Epidermal melanocyte (primary cell): ENCODE measurements at regions not wholly inside any gene's neighbourhood (a gene's known extent, or its start where the extent isn't known, plus 50 kb on each side); places are given as distances from the start of the nearest gene placed in this dataset.

Experiments used
- DNase-seq: peaks from one replicate; pipeline ENCODE4 v3.0.0; 2011; ENCODE audit warnings: low spot score; ENCODE audit not compliant: insufficient read length

DNA sequence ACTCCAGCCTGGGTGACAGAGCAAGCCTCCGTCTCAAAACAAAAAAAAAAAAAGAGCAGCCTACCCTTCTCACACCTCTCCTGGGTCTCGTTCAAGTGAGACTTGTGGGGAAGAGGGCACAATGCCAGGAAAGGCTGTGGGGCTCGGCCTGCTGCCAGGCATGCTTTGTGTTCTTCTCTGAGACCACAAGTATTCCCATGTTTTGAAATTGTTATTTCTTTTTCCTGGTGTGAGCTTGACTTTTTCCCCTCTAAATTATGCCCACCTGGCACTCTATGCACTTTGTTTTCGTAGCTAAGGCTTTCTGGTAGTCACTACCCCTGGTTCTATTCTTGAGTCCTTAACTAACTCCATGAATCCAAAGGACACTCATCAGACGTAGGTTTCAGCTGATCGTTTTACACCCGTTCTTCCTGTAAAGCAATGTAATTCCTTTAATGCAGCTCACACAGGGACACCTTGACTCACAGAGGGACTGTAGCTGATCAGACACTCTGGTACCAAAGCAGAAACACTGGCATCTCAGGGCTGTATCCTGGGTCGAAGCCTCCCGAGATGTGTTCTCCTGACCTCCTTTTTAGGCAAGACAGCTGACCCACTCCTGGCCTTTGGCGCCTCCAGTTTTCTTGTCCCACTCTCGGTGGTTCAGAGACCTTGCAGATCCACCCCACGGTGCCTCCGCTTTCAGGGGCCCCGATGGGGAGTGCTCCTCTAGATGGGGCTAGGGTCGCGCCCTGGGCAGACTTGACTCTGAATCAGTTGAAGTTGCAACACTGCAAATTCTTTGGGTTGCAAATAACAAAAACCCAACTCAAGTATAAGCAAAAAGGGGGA is 193.3 kb upstream of the AGAP1 start:
- DNase-seq, result no peak

GRCh38 chr2:235301202-235302076 is 192.4 kb upstream of the AGAP1 start:
- no peak for DNase-seq

DNA sequence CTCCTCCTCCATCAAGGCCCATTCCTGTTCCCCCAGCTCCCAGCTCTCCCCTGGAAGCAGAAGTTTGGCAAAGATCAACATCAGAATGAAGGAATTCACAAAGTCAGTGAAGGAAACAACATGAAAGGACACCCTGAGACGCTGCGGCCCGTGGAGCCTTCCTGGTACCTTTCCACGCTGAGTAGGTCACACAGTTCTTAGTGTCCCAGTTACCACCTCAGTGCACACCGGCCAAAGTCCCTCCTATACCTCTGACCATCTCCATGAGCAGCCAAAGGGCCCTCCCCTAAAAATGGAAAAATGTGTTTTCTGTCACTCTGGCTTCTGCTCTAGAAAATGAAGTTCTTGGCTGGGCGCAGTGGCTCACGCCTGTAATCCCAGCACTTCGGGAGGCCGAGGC is 191.6 kb upstream of the AGAP1 start:
- no peak for DNase-seq

DNA sequence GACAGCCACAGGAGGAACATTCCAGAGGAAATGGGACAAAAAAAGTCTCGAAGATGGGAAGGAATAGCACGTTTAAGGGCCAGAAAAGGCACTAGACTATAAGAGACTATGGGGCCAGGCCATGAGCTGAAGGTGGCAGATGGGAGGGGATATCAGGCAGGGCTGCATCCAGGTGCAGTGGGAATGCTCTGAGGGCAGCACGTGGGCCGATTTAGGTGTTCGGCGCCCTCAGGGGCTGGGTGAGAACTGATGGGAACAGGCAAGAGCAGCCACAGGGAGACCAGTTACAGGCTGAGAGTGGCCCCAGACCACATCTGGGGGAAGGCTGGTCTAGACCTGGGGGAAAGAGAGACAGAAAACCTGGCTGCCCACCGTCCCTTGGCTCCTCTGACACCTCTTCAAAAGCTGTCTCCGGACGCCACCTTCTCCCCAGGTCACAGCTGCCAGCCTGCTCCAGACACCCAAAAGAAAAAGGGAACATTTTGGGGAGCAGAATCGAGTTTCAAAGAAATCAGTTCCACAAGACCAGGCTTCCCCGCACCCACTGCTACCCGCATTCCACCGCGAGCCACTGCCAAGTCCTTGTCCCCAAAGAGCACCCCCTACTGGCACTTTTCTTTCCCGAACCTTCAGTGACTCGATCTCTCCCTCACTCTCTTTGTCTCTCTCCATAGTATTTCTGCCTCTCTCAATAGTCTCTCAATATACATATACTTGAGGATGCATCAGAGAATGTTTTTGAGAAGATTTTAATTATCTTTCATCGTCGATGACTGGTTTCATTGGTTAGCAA is 190.1 kb upstream of the AGAP1 start:
- no peak for DNase-seq

DNA sequence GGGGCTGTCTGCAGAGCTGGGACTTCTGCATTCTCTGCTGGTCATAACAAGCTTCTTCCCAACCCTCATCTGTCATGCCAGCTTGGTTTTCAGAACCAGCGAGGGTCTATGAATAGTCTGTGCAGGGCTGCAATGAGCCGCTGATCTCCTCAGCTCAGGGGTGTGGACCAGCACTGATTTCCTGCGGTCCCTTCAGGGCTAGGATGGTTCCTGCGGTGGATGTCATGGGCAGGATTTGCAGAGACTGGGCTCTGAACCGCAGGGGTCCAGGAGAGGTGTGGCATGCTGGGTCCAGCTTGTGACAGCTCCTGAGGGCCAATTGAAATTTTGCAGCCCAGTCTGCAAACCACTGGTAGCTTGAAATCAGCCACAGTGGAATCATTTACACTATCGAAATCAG is 188.2 kb upstream of the AGAP1 start:
- DNase-seq, result no peak

GRCh38 chr2:235311044-235311443 is 182.8 kb upstream of the AGAP1 start:
- no peak for DNase-seq

DNA sequence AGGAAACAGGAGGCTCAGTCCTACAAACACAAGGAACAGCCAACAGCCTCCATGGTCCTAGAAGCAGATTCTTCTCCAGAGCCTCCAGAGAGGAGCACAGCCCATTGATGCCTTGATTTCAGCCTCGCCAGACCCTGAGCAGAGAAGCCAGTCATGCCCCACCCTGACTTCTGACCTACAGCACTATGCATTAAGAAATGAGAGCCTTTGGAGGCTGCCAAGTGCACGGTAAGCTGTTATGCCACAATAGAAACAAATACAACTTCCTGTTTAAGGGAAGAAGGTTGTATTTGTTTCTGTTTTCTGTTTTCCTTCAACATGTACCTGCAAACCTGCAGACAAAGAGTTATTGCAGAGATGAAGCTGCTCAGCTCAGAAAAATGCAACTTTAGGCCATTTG is 181.3 kb upstream of the AGAP1 start:
- no peak for DNase-seq

- no peak for DNase-seq
Observed at GRCh38 chr2:235314371-235314930, 179.4 kb upstream of the AGAP1 start.

DNA sequence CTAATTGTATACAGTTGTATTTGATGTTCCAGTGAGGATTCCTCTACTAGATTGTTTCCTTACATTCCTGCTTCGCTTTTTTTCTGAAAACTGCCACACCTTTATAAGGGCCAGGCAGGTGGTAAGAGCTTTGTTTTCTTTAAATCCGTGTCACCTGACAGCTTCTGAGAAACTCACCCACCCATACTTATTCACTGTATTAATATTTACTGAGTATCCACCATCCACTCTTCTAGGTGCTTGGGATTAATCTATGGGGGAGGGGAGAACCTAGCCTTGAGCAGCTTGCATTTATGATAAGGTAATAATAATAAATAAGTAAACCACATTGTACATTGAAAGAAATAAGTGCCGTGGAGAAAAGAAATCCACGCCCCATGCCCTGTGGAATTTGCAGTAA is 174.7 kb upstream of the AGAP1 start:
- DNase-seq, result no peak

- DNase-seq, result no peak
Observed at GRCh38 chr2:235320326-235320725, 173.5 kb upstream of the AGAP1 start.

DNA sequence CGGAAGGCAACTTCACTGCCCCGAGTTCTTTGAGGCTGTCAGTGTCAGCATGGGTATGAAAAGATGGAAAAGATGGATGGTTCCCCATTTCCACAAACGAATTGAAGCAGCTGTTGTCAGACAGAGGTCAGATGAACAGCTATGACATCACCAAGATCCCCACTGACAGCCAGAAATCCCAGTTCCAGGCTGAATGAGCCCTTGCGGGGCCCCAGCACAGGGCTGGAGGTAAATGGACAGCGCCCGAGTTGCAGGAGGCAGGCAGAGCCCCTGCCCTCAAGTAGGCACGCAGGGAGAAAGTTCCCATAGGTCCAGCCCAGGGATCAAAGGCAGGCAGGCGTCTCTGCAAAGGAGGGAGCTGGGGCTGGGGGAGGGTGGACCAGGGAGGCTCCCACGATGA is 169.5 kb upstream of the AGAP1 start:
- DNase-seq, result no peak

GRCh38 chr2:235325151-235325550 is 168.7 kb upstream of the AGAP1 start:
- no peak for DNase-seq

DNA sequence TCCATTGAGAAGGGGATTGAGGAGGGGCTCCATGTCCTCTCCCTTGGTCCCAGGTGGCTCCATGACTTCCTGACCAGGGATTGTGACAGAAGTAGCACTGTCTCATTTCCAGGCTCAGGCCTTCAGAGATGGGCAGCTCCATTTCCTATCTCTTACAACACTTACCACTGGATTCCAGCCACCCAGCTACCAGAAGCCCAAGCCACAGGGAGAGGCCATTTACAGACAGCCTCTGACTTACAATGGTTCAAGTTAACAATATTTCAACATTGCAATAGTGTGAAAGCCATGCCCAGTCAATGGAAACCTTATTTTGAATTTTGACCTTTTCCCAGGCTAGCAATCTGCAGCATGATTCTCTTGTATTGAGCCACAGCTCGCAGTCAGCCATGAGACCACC is 164.9 kb upstream of the AGAP1 start:
- no peak for DNase-seq

DNA sequence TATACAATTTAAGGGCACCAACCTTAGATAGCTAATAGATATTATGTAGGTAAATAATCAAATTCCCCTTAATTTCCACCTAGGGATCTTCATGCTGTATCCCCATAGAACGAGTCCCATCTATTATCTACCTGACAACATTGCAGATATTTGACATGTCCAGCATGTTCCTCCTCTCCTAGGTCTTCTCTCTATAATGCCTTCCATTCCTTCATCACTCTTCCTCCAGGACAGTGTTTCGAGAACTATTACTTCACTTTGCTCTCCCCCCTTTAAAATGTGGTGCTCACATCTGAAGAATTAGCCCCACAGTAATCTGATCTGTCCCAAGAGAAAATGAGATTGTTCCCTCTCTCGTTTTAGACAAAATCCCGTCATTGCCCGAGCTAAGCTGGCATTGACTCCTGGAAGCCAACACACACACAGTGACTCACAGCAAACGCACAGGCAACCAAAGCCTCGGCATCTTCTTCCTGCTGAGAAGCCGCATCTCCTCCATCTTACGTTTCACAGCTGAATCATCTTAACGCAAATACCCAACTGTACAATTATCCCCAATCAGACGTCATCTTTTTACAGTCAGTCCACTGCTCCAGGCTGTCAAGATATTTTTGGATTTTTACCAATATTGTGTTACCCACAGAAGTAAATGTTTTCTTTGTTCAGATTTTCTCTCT is 162.9 kb upstream of the AGAP1 start:
- DNase-seq, result no peak

GRCh38 chr2:235332240-235332890 is 161.5 kb upstream of the AGAP1 start:
- no peak for DNase-seq

GRCh38 chr2:235333076-235333475 is 160.8 kb upstream of the AGAP1 start:
- DNase-seq, result no peak

DNA sequence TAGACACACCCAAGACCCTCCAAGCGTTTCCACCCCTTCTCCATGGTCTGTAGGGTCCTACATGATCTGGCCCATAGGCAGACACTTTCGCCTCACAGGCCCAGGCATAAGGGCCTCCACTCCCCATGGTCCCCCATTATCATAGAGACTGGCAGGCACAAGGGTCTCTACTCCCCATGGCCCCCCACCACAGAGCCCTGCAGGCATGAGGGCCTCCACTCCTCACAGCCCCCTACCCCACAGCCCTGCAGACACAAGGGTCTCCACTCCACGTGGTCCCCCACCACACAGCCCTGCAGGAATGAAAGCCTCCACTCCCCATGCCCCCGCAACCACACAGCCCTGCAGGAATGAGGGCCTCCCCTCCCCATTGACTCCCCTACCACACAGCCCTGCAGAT is 159.7 kb upstream of the AGAP1 start:
- DNase-seq, result no peak

- DNase-seq, result no peak
Observed at GRCh38 chr2:235343156-235343774, 150.6 kb upstream of the AGAP1 start.

DNA sequence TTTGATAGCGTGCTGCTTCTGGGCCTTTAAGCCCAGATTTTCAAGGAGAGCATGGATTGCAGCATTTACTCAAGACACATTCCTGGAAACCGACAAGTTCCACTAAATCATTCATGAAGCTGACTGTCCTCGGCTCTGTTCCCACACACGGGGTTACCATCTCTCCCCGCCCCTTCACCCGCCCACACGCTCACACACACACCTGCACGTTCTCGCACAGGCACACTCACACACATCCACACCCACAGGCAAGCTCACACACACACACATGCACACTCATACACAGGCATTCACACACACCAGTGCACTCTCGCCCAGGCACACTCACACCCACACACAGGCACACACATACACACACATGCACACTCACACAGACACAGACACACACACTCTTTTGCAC is 150.0 kb upstream of the AGAP1 start:
- DNase-seq, result no peak

DNA sequence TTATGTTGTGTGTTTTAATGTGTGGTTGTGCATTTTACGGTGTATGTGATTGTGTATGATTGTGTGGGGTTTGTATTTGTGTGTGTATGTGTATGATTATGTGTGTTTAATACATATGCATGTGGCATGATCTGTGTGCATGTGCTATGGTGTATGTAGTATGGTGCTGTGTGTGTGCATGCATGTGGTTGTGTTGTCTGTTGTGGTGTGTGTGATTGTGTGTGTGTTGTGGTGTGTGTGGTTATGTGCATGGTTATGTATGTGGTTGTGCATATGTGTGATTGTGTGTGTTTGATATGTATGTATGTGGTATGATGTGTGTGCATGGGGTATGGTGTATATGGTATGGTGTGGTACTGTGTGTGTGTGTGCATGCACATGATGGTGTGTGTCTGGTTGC is 148.1 kb upstream of the AGAP1 start:
- no peak for DNase-seq
